NOMO-1 treated with dmso at 0.1 percent for 144 hours (cell line): ENCODE measurements at regions not wholly inside any gene's neighbourhood (a gene's known extent, or its start where the extent isn't known, plus 50 kb on each side); places are given as distances from the start of the nearest gene placed in this dataset.
"Not testable (repeated sequence)": the region's sequence is repeated elsewhere in the genome, so short reads cannot be mapped to it uniquely, and the experiment has no call there.

Experiments used
- DNase-seq: peaks from one replicate; lab custom pipeline; 2025; ENCODE audit not compliant: unreplicated experiment; lab: John Stamatoyannopoulos, UW

DNA sequence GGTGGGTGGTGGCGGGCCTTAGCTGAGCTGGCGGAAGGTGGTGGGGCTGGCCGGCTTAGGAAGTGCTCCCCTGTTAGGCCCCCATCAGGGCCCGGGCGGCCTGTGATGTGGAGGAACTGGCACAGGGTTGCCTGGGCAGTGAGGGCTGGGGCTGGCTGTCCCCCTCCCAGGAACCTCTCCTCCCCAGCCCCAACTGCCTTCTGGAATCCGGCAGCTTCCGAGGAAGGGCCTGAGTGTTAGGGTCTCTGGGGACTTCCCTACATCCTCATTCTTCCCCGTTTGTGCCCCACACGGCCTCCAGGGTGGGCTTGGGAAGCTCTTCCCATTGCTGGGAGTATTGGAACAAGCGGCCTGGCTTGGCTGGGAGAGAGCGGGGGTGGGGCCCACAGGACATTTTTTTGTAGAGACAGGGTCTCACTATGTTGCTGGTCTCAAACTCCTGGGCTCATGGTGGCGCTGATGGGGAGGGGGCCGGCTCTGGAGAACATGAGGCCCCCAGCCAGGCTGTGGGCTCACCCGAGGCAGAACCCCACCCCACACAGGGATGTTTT lies 89.9 kb upstream of the CIBAR2 start:
- DNase-seq: no peak

DNA sequence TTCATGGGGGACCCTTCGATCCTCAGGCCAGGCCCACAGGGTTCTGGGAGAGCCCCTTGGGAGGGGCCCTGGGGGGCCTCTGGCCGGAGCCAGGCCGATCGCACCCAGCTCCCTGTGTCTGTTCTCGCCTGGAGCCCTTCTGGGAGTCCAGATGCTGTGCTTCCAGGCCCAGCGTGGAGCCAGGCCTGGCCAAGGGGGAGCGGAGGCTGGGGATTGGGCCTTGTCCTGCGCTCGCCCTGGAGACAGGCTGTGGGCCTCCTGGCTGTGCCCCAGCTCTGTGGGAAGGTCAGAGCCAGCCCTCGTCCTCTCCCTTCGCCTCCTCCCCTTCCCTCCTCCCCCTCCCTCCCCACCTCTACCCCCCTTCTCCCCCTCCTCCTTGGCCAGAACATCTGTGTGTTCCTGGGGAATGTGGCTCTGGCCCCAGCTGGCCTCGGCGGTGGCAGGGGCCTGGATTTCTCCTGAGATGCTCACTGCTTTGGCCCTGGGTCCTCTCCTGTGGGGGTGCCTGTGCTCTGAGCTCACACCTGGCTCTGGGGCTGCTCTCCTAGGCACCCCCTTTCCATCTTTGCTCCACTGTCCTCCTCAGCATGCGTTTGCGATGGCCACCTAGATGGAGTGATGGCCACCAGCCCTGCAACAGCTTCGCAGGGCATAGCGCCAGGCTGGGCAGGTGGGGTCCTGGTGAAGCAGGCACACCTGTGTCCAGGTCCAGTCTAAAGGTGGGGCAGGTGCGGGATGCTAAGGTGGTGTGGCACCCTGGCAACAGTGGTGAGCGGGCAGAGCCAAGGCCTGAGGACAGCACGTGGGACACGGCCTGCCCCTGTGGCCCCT lies 90.6 kb upstream of the CIBAR2 start:
- DNase-seq: no peak

DNA sequence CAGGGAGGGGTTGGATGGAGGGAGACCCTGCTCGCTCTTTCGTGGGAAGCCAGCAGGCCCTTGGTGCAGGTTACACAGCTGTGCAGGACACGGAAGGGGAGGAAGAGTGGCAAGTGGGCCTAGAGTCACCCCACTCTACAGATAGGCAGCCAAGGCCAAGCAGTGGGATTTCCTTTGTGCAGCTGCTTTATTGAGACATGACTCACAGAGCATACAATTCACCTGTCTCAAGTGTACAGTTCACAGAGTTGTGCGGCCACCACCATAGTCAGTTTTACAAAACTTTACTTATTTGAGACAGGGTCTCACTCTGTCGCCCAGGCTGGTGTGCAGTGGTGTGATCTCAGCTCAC lies 91.2 kb upstream of the CIBAR2 start:
- DNase-seq: no peak

DNA sequence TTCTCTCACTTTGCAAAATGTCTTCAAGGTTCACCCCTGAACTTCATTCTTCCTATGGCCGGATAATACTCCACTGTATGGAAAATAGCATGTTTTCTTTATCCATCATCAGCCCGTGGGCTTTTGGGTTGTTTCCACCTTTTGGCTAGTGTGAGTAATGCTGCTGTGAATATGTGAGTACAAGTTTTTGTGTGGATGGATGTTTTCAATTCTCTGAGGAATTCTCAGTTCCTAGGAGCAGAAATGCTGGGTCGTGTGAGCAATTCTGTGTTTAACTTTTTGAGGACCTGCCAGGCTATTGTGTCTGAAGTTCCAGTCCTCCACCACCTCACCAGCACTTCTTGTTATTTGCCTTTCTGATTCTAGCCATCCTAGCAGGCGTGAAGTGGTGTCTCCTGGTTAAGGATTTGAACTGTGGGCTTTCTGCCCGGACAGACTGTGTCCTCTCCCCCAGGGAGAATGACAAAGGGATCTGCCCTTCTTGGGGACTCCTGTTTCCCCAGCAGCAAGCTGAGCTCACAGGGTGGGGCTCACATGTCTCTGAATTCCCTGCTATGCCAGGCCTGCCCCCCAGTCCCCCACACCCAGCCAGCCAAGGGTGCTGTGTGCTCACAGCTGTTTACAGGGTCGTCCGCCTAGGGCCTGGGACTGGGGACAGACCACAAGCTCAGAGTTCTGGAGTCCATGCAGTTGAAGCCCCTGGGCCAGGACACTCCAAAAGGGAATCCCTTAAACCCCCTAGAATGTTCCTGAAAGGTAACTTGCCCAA lies 92.2 kb upstream of the CIBAR2 start:
- DNase-seq: no peak

DNA sequence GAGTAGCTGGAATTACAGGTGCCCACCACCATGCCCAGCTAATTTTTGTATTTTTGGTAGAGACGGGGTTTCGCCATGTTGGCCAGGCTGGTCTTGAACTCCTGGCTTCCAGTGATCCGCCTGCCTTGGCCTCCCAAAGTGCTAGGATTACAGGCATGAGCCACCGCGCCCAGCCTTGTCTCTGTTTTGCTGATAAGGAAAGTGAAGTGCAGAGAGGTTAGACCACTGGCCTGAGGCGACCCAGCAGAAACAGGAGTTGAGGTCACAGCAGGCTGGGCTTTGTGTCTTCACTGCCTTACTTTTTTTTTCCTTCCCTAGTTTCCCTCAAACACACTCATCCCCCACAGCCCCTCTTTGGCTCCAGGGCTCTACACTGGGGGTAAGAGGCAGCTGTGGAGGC lies 93.0 kb upstream of the CIBAR2 start:
- not testable (repeated sequence) for DNase-seq

DNA sequence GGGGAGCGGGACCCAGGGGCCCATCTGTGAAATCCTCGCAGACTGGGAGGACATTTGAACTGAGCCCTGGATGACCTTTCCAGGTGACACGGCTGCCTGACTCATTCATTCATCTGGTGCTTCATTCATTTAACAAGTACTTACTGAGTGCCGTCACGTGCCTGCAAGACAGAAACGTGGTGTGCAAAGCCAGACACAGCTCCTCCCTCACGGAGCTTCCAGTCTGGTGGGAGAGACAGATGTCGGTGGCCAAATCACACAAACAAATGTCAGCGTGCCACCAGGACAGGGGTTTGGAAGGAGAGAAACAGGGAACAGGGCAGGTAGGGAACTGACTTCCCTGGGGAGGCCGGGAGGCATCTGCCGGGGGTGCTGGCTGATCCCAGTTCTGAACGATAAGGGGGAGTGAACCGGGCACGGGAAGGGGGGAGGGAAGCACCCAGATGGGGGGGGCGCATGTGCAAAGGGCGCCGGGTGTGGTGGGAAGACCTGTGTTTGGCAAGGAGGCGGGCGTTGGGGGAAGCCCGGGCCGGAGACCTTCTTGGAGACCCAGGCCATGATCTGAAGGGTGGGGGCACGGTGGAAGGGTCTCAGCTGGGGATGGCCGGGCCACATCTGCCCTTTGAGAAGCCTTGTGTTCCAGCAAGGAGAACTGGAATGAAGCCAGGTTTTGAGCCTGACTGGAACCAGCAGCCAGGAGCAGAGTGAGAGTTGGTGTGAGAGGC lies 93.6 kb upstream of the CIBAR2 start:
- no peak for DNase-seq

DNA sequence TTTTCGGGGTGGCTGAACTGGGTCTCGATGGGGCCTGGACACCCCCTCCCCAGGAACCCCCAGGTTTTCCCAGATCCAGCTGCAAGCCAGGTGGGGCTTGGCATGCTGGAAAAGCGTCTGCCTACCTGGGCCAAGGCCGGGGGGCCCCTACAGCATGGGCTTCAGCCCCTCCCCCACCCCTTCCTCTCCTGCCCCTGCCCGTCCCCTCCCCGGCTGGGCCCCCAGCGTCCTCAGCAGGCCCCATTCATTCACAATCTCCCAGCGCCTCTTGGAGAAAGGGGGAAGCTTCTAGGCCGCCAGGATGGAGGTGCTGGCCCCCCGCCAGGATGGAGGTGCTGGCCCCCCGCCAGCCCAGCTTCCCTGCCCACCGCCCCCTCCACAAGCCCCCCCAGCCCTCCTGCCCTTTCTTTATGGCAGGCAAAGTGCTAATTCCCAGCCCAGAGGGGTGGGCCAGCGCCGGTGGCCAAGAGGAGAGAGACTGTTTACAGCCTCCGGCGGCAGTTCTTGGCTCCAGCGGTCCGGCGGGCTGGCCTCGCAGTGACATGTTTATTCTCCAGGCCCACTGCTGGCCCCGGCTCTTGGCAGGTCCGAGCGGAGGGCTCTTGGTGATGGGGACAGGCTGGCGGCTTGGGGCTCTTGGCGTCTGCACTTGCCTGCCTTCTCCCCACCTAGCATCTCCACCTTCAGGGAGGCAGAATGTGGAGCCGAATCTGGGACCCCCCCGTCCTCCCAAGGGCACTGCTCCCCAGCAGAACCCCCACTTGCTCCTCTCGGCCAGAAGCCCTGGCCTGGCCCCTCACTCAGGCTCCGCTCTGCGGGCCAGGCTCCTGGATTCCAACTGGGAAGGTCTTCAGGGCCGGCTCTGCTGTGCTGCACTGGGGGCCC lies 94.4 kb upstream of the CIBAR2 start:
- DNase-seq: no peak

DNA sequence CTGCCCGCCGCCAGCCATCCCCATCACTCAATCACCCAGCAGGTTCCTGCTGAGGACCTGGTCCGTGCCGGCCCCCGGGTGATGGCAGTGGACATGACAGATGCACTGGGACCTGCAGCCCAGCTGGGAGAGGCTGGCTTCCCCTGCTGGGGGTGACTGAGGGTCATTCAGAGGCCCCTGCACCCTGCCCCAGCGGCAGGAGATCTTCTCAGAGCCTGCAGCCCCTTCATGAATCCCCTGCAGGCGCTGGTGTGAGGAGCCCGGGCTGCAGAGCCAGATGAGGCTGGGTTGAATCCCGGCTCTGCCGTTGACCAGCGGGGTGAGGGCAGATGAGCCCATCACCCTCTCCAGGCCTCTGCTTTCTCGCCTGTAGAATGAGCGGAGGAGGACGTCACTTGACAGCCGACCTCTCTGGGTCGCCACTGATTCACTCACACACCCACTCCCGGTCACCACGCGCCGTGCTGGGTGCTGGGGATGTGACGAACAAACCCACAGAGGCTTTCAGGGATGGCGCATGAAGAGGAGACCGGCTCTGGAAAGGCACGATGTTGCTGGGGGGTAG lies 95.2 kb upstream of the CIBAR2 start:
- no peak for DNase-seq

DNA sequence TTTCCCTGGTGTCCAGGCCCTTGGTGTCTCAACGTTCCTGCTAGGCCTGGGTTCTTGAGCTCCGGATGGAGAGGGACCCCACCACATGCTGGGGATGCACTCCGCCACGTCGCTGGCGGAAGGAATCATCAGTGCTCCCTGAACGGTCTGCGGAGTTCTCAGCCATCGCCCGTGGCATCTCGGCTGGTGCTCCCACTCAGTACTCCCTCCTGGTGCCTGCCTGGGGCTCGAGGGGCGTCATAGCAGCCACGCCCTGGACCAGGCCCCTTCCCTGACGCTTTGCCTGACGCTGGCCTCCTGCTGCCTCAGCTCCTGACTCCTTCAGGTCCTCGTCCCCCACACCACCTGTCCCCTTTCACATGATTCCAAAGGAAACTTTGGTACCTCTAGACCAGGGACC lies 95.9 kb upstream of the CIBAR2 start:
- no peak for DNase-seq

DNA sequence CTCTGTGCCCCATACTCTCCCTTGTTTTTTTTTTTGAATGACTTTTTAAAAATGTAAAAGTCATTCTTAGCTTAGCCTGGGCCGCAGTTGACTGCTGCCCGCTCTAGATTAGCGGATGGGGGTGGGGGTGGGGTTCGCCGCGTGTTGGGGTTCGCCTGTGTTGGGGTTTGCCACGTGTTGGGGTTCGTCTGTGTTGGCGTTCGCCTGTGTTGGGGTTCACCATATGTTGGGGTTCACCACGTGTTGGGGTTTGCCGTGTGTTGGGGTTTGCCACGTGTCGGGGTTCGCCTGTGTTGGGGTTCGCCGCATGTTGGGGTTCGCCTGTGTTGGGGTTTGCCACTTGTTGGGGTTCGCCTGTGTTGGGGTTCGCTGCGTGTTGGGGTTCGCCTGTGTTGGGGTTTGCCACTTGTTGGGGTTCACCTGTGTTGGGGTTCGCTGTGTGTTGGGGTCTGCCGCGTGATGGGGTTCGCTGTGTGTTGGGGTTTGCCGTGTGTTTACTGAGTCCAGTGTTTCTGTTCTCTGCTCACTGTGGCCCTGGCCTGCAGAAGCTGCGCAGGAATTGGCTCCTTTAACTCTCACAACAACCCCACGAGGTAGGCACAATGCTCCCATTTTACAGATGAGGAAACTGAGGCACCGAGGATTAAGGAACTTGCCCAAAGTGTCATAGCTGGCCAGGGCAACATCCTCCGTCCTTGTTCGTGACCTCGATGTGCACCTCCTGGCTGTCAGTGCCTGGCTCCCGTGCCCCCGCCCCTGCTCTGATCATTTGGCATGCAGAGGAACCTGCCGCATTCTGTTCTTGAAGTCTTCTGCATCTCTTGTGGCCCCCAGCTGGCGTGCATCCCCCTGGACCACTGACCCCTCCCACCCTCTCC lies 96.6 kb upstream of the CIBAR2 start:
- DNase-seq: no peak

DNA sequence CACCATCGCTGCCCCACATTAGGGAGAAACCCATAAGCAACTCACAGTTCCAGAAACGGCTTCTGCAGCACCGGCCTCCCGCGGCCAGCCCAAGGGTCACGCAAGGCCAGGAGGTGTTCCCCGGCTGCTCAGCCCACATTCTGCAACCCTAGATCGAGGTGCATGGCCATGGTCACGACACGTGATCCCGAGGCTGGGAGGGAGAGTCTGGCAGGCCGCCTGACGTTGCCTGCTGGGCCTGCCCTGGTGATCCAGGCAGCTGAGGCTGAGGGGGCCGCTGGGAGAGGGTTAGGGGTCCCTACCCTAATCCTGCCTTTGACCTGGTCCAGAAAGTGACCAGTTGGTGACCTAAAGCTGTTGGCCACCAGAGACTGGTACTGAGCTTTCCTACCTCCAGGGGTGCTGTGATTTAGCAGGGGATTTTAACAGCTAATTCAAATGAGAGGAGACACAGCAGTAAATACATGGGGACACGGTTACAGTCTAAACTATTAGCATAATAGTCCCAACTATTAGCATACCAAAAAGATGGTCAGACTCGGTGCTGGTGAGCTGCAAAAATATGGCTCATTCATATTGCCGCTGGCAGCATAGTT lies 97.4 kb upstream of the CIBAR2 start:
- DNase-seq: no peak

DNA sequence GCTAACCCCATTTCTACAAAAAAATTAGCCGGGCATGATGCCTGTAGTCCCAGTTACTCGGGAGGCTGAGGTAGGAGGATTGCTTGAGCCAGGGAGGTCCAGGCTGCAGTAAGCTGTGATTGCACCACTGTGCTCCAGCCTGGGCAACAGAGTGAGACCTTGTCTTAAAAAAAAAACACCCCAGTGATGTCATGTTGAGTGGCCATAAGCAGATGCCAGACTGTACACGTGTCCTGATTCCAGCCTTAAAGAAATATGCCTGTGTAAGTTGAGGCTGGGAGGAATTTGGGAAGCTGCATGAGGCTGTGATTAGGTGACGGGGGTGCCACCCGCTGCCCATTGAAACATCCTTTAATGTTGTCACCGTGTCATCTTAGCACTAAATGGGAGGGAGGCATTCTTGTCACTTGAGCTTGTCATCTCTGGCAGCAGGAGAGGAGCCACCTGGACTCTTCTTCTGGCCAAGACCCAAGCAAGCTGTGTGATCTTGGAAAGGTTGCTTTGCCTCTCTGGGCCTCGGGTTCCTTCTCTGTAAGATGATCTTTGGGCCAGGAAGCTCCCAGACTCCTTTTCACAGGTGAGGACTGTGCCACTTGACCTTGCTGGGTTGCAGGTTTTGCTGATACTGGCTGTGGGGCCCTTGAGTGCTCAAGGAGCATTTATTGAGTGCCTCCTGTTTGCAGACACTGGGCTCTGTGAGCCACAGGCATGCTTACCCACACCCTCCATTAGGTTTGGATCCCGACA lies 98.3 kb upstream of the CIBAR2 start:
- DNase-seq: no peak

DNA sequence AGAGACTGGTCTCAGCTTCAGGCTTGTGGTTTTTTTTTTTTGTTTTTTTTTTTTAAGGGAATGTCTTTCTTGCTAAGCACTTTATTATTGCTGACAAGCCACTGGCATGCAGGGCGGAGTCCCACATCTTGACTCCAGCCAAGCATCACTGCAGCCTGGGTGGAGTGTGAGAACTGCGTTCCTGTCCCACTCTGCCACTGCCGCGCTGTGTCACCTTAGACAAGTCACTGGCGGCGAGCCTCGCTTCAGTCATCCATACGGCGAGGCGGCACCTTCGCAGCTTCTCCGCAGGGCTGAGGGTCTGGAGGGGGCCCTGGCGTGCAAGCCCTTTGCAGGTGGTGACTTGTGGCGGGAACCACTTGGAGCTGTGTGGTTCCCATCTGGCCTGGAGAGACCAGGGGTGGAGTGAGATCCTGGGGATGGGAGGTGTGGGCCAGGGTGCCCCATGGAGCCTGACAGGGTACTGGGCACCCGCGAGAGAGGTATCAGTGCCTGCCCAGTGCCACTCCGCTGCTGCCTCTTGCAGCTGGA lies 99.1 kb upstream of the CIBAR2 start:
- DNase-seq: no peak

DNA sequence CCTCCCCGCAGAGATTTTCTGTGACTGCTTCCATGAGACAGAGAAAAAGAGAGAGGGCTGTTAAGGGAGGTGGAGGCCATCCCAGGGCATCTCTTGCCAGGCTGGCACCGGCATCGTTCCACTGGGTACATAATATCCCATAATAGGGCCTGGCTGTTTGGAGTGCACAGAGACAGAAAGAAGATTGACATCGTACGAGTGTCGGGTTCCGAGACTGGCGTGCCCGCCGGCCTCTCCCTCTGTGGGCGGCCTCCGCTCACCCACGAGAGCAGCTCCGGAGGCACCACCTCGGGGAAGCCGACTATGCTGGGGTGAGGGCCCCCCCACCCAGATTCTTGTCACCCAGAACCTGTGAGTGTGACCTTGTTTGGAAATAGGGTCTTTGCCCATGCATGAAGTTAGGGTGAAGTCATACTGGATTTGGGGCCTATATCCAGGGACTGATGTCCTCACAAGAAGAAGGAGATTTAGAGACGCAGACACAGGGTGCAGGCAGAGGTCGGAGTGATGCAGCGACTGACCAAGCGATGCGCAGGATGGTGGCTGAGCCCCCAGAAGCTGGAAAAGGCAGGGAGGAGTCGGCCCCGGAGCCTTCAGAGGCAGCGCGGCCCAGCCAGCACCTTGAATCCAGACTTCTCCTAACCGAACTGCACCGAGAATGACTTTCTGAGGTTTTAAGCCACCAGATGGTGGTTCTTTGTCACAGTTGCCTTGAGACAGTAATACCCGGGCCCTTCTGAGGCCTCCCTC lies 101.8 kb upstream of the CIBAR2 start:
- DNase-seq: no peak

DNA sequence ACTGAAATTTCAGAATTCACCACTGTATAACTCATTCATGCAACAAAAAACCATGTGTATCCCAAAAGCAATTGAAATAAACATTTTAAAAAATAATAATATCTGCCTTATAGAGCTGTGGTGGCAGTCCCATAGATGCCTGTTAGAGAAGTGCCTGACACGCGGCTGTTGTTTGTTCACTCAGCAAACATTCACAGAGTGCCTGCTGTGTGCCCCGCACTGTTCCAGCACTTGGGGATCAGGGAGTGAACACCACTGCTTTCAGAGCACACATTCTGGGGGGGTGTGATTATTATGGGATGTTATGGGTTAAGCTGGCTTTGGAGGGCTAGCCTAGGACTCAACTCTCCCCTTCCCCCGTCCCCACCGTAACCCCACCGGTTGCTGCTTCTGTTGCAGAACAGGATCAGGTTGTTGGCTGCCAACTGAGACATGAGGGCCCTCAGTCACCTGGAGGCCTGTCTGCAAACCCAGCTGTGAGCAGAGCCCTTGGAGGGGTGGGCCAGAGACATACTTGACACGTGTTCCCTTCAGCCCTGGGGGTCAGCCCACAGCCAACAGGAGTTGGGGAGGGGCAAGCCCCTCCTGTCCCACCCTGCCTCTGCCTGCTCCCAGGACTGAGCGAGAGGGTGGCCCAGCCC lies 103.3 kb upstream of the CIBAR2 start:
- no peak for DNase-seq

DNA sequence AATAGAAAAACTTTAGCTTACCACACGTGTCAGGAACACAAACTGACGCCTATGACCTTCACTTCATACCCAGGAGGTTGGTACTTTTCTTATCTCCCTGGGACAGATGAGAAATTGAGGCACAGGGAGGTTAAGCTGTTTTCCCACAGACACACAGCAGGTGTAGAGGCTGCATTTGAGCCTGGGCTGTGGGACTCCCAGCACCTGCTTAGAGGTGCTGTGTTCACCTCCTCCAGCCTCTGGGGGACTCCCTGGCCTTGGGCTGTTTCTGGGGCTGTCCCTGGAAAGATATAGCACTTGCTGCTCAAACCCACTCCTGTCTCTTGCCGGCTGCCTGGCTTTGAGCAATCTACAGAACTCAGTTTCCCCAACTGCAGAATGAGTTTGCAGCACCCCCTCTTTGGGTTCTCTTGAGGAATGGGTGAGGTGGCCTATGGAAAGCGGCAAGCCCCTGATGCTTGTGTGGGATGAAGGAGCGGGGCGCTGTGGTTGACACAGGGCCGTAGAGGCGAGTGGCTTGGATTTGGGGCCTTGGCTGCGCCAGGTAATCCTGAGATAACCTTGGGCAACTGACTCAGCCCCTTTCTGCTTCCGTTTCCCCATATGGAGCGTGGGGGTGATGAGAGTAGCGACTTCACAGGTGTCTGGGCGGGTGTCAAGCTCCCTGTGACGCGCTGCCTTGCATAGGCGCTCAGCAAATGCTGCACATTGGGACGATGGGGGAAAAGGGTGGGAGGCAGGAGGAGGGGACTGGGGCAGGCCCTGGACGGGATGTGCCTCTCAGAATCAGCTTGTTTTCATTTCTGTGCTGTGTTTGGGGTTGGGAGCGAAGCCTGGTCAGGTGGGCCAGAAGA lies 104.5 kb upstream of the CIBAR2 start:
- DNase-seq: no peak
